Memory B cell (primary cell): ENCODE measurements at regions not wholly inside any gene's neighbourhood (a gene's known extent, or its start where the extent isn't known, plus 50 kb on each side); places are given as distances from the start of the nearest gene placed in this dataset.
"Not testable (repeated sequence)": the region's sequence is repeated elsewhere in the genome, so short reads cannot be mapped to it uniquely, and the experiment has no call there.

Source experiments
- ATAC-seq: fragments of 150-1000 bp; cut with Tn5 transposase; 2 replicates; pipeline ENCODE4 v1.10.0; 2021; ENCODE audit warnings: low read depth, mild to moderate bottlenecking, moderate library complexity
- DNase-seq, 2 donors: peaks; one replicate each; pipeline ENCODE4 v3.0.0; 2022; ENCODE audit warnings: low spot score in 2 of 2
- H3K27ac Mint-ChIP-seq: one replicate; pipeline ENCODE4 v1.8.0; 2022; ENCODE audit warnings: mild to moderate bottlenecking, moderate library complexity, mixed read lengths
- H3K27me3 Mint-ChIP-seq: one replicate; pipeline ENCODE4 v1.8.0; 2022; ENCODE audit warnings: mixed read lengths
- H3K36me3 Mint-ChIP-seq: one replicate; pipeline ENCODE4 v1.8.0; 2022; ENCODE audit warnings: mild to moderate bottlenecking, mixed read lengths
- H3K4me1 Mint-ChIP-seq: one replicate; pipeline ENCODE4 v1.8.0; 2022; ENCODE audit warnings: mixed read lengths
- H3K4me3 Mint-ChIP-seq: one replicate; pipeline ENCODE4 v1.8.0; 2022; ENCODE audit warnings: mild to moderate bottlenecking, moderate library complexity, mixed read lengths
- H3K9me3 Mint-ChIP-seq: one replicate; pipeline ENCODE4 v1.8.0; 2022; ENCODE audit warnings: mixed read lengths

- Mint-ChIP-seq H3K9me3 (peaks cover 3% of the 10 kb centered on the region), H3K27me3 (no peaks in the 10 kb centered on the region), H3K27ac (no peak overlapping the region), H3K36me3 (no peaks in the 10 kb centered on the region), H3K4me3 (no peak overlapping the region), H3K4me1 (no peaks in the 10 kb centered on the region)
- DNase-seq (no peak), ATAC-seq (no peak)
Measured at GRCh38 chr2:126272401-126272800, 383.6 kb upstream of the GYPC start.

- H3K36me3 Mint-ChIP-seq: no peaks in the 10 kb centered on the region
- H3K4me1 Mint-ChIP-seq: no peaks in the 10 kb centered on the region
- H3K9me3 Mint-ChIP-seq: peaks cover 3% of the 10 kb centered on the region
- no peak overlapping the region for H3K27ac Mint-ChIP-seq
- no peak overlapping the region for H3K4me3 Mint-ChIP-seq
- DNase-seq (no peak), ATAC-seq (no peak)
- no peaks in the 10 kb centered on the region for H3K27me3 Mint-ChIP-seq
Measured at GRCh38 chr2:126275098-126275497, 380.9 kb upstream of the GYPC start.

- DNase-seq, H3K27ac Mint-ChIP-seq, H3K36me3 Mint-ChIP-seq, H3K4me1 Mint-ChIP-seq, ATAC-seq, H3K27me3 Mint-ChIP-seq, H3K9me3 Mint-ChIP-seq, H3K4me3 Mint-ChIP-seq: not testable (repeated sequence)
Measured at GRCh38 chr2:126276268-126276667, 379.7 kb upstream of the GYPC start.

GRCh38 chr2:126288362-126288761 is 367.6 kb upstream of the GYPC start:
- Mint-ChIP-seq H3K27me3 (peaks cover 2% of the 10 kb centered on the region), H3K36me3 (no peaks in the 10 kb centered on the region), H3K9me3 (peaks cover 6% of the 10 kb centered on the region), H3K27ac (no peak overlapping the region), H3K4me3 (no peak overlapping the region), H3K4me1 (no peaks in the 10 kb centered on the region)
- DNase-seq (no peak), ATAC-seq (no peak)

- not testable (repeated sequence) for ATAC-seq, H3K4me3 Mint-ChIP-seq, H3K36me3 Mint-ChIP-seq, H3K27ac Mint-ChIP-seq, H3K4me1 Mint-ChIP-seq, DNase-seq, H3K9me3 Mint-ChIP-seq, H3K27me3 Mint-ChIP-seq
Measured at GRCh38 chr2:126293962-126294361, 362.0 kb upstream of the GYPC start.

- DNase-seq (no peak), ATAC-seq (no peak)
- peaks cover 3% of the 10 kb centered on the region for H3K9me3 Mint-ChIP-seq
- no peak overlapping the region for H3K27ac Mint-ChIP-seq
- H3K4me3 Mint-ChIP-seq: no peak overlapping the region
- no peaks in the 10 kb centered on the region for H3K36me3 Mint-ChIP-seq
- no peaks in the 10 kb centered on the region for H3K27me3 Mint-ChIP-seq
- H3K4me1 Mint-ChIP-seq: no peaks in the 10 kb centered on the region
Measured at GRCh38 chr2:126299469-126299976, 356.4 kb upstream of the GYPC start.

GRCh38 chr2:126300348-126300747 is 355.6 kb upstream of the GYPC start:
- no peak for DNase-seq
- Mint-ChIP-seq H3K4me1 (no peaks in the 10 kb centered on the region), H3K9me3 (peaks cover 3% of the 10 kb centered on the region), H3K27me3 (no peaks in the 10 kb centered on the region), H3K4me3 (no peak overlapping the region), H3K36me3 (no peaks in the 10 kb centered on the region), H3K27ac (no peak overlapping the region)
- no peak for ATAC-seq

GRCh38 chr2:126302043-126302442 is 353.9 kb upstream of the GYPC start:
- no peak for ATAC-seq
- no peaks in the 10 kb centered on the region for H3K27me3 Mint-ChIP-seq
- no peak for DNase-seq
- H3K4me1 Mint-ChIP-seq: no peaks in the 10 kb centered on the region
- no peak overlapping the region for H3K4me3 Mint-ChIP-seq
- H3K9me3 Mint-ChIP-seq: peaks cover 3% of the 10 kb centered on the region
- H3K36me3 Mint-ChIP-seq: no peaks in the 10 kb centered on the region
- H3K27ac Mint-ChIP-seq: no peak overlapping the region

GRCh38 chr2:126303113-126303512 is 352.8 kb upstream of the GYPC start:
- ATAC-seq (no peak), DNase-seq (no peak)
- no peak overlapping the region for H3K27ac Mint-ChIP-seq
- no peaks in the 10 kb centered on the region for H3K36me3 Mint-ChIP-seq
- no peaks in the 10 kb centered on the region for H3K27me3 Mint-ChIP-seq
- no peaks in the 10 kb centered on the region for H3K4me1 Mint-ChIP-seq
- H3K4me3 Mint-ChIP-seq: no peak overlapping the region
- H3K9me3 Mint-ChIP-seq: peaks cover 3% of the 10 kb centered on the region

GRCh38 chr2:126304154-126304553 is 351.8 kb upstream of the GYPC start:
- H3K36me3 Mint-ChIP-seq: no peaks in the 10 kb centered on the region
- peaks cover 3% of the 10 kb centered on the region for H3K9me3 Mint-ChIP-seq

GRCh38 chr2:126306539-126306938 is 349.4 kb upstream of the GYPC start:
- Mint-ChIP-seq H3K9me3 (peaks cover 3% of the 10 kb centered on the region), H3K27ac (no peak overlapping the region), H3K4me1 (no peaks in the 10 kb centered on the region), H3K4me3 (no peak overlapping the region), H3K36me3 (no peaks in the 10 kb centered on the region), H3K27me3 (no peaks in the 10 kb centered on the region)
- no peak for ATAC-seq
- DNase-seq: no peak

More at GRCh38 chr2:126304154-126304553, 351.8 kb upstream of the GYPC start:
- ATAC-seq: no peak
- Mint-ChIP-seq H3K27me3 (no peaks in the 10 kb centered on the region), H3K4me1 (no peaks in the 10 kb centered on the region), H3K4me3 (no peak overlapping the region), H3K27ac (no peak overlapping the region)
- DNase-seq: no peak

- no peak for DNase-seq
- Mint-ChIP-seq H3K9me3 (peaks cover 2% of the 10 kb centered on the region), H3K36me3 (no peaks in the 10 kb centered on the region), H3K27me3 (no peaks in the 10 kb centered on the region), H3K4me3 (no peak overlapping the region), H3K4me1 (no peaks in the 10 kb centered on the region), H3K27ac (no peak overlapping the region)
- ATAC-seq: no peak
Measured at GRCh38 chr2:126307740-126308139, 348.2 kb upstream of the GYPC start.

GRCh38 chr2:126309185-126309584 is 346.8 kb upstream of the GYPC start:
- no peak overlapping the region for H3K4me3 Mint-ChIP-seq
- no peaks in the 10 kb centered on the region for H3K27me3 Mint-ChIP-seq
- peaks cover 1% of the 10 kb centered on the region for H3K9me3 Mint-ChIP-seq
- no peaks in the 10 kb centered on the region for H3K36me3 Mint-ChIP-seq
- H3K27ac Mint-ChIP-seq: no peak overlapping the region
- DNase-seq (no peak), ATAC-seq (no peak)
- no peaks in the 10 kb centered on the region for H3K4me1 Mint-ChIP-seq

- H3K27ac Mint-ChIP-seq: no peak overlapping the region
- H3K36me3 Mint-ChIP-seq: no peaks in the 10 kb centered on the region
- DNase-seq: no peak
- H3K4me1 Mint-ChIP-seq: no peaks in the 10 kb centered on the region
- no peak for ATAC-seq
- H3K27me3 Mint-ChIP-seq: no peaks in the 10 kb centered on the region
- no peak overlapping the region for H3K4me3 Mint-ChIP-seq
- H3K9me3 Mint-ChIP-seq: peaks cover 1% of the 10 kb centered on the region
Measured at GRCh38 chr2:126312579-126312978, 343.4 kb upstream of the GYPC start.

- Mint-ChIP-seq H3K9me3 (peaks cover 1% of the 10 kb centered on the region), H3K27ac (no peak overlapping the region), H3K36me3 (no peaks in the 10 kb centered on the region), H3K4me1 (no peaks in the 10 kb centered on the region), H3K4me3 (no peak overlapping the region), H3K27me3 (peaks cover 2% of the 10 kb centered on the region)
- DNase-seq (no peak), ATAC-seq (no peak)
Measured at GRCh38 chr2:126315828-126316227, 340.1 kb upstream of the GYPC start.
